ENCODE measurements at regions not wholly inside any gene's neighbourhood (a gene's known extent, or its start where the extent isn't known, plus 50 kb on each side); places are given as distances from the start of the nearest gene placed in this dataset.

- no peaks in the 10 kb centered on the region for H3K9me3 Mint-ChIP-seq (ENCODE audit: unreplicated experiment)
- BruUV-seq (replicated peaks) = no TSS peak
- Histone ChIP-seq H3K4me3 (ENCODE audit: low read depth, low read length) (no peak overlapping the region), H3K4me1 (no peaks in the 10 kb centered on the region), H3K27me3 (replicated peaks; ENCODE audit: control insufficient read depth, insufficient read depth, low read length) (peaks cover 3% of the 10 kb centered on the region), H3K36me3 (ENCODE audit: control insufficient read depth, insufficient read depth, low read length) (no peaks in the 10 kb centered on the region), H3K9me3 (no peaks in the 10 kb centered on the region)
- no peaks in the 10 kb centered on the region for H3K36me3 Mint-ChIP-seq (ENCODE audit: insufficient read depth, unreplicated experiment)
- TF ChIP-seq CTCF (IDR thresholded peaks at IDR 0.05; ENCODE audit: insufficient read depth in 1 of 2, low read depth in 1 of 2, low read length in 1 of 2, severe bottlenecking in 1 of 2, unreplicated experiment in 1 of 2) = no peak
- no peak for DNase-seq
- POLR2A ChIA-PET = no interaction called here
- CTCF ChIA-PET = no interaction called here
- no peaks in the 10 kb centered on the region for H3K4me1 Mint-ChIP-seq (ENCODE audit: low read depth, unreplicated experiment)
- intact Hi-C loops (cut with micrococcal nuclease; ENCODE audit: unreplicated experiment) = no loop called here
- peaks cover 41% of the 10 kb centered on the region for H3K27me3 Mint-ChIP-seq (ENCODE audit: insufficient read depth, unreplicated experiment)
- H3K4me3 Mint-ChIP-seq (ENCODE audit: unreplicated experiment) = no peak overlapping the region
- H3K27ac Mint-ChIP-seq (ENCODE audit: unreplicated experiment) = no peak overlapping the region
Observed at GRCh38 chr17:79262624-79263023, 188.0 kb downstream of the ENGASE start.

GRCh38 chr17:79261355-79262072 is 186.9 kb downstream of the ENGASE start:
- ChIA-PET POLR2A (interaction anchor here (0.6 kb wide), 1 partner anchor 13 kb away, joined by 8 read pairs; no protein-coding TSS in a partner anchor), CTCF (interaction anchor here (0.5 kb wide), 1 partner anchor 27 kb away, joined by 6 read pairs; no protein-coding TSS in a partner anchor)
- Histone ChIP-seq H3K9me3 (no peaks in the 10 kb centered on the region), H3K27me3 (replicated peaks; ENCODE audit: control insufficient read depth, insufficient read depth, low read length) (peaks cover 4% of the 10 kb centered on the region), H3K4me1 (no peaks in the 10 kb centered on the region), H3K36me3 (ENCODE audit: control insufficient read depth, insufficient read depth, low read length) (no peaks in the 10 kb centered on the region), H3K4me3 (ENCODE audit: low read depth, low read length) (no peak overlapping the region)
- H3K36me3 Mint-ChIP-seq (ENCODE audit: insufficient read depth, unreplicated experiment) = no peaks in the 10 kb centered on the region
- H3K4me3 Mint-ChIP-seq (ENCODE audit: unreplicated experiment) = no peak overlapping the region
- intact Hi-C loops (cut with micrococcal nuclease; ENCODE audit: unreplicated experiment) = no loop called here
- no TSS peak for BruUV-seq (replicated peaks)
- TF ChIP-seq CTCF (IDR thresholded peaks at IDR 0.05; ENCODE audit: insufficient read depth in 1 of 2, low read depth in 1 of 2, low read length in 1 of 2, severe bottlenecking in 1 of 2, unreplicated experiment in 1 of 2) = no peak
- DNase-seq = no peak
- H3K9me3 Mint-ChIP-seq (ENCODE audit: unreplicated experiment) = no peaks in the 10 kb centered on the region
- no peak overlapping the region for H3K27ac Mint-ChIP-seq (ENCODE audit: unreplicated experiment)
- no peaks in the 10 kb centered on the region for H3K4me1 Mint-ChIP-seq (ENCODE audit: low read depth, unreplicated experiment)
- H3K27me3 Mint-ChIP-seq (ENCODE audit: insufficient read depth, unreplicated experiment) = peaks cover 43% of the 10 kb centered on the region

- TF ChIP-seq CTCF (IDR thresholded peaks at IDR 0.05; ENCODE audit: insufficient read depth in 1 of 2, low read depth in 1 of 2, low read length in 1 of 2, severe bottlenecking in 1 of 2, unreplicated experiment in 1 of 2) = no peak
- H3K27ac Mint-ChIP-seq (ENCODE audit: unreplicated experiment) = no peak overlapping the region
- POLR2A ChIA-PET = no interaction called here
- Histone ChIP-seq H3K9me3 (no peaks in the 10 kb centered on the region), H3K4me1 (no peaks in the 10 kb centered on the region), H3K27me3 (replicated peaks; ENCODE audit: control insufficient read depth, insufficient read depth, low read length) (peaks cover 4% of the 10 kb centered on the region), H3K4me3 (ENCODE audit: low read depth, low read length) (no peak overlapping the region), H3K36me3 (ENCODE audit: control insufficient read depth, insufficient read depth, low read length) (no peaks in the 10 kb centered on the region)
- no peak overlapping the region for H3K4me3 Mint-ChIP-seq (ENCODE audit: unreplicated experiment)
- intact Hi-C loops (cut with micrococcal nuclease; ENCODE audit: unreplicated experiment) = no loop called here
- H3K9me3 Mint-ChIP-seq (ENCODE audit: unreplicated experiment) = no peaks in the 10 kb centered on the region
- H3K27me3 Mint-ChIP-seq (ENCODE audit: insufficient read depth, unreplicated experiment) = peaks cover 40% of the 10 kb centered on the region
- DNase-seq = no peak
- CTCF ChIA-PET = no interaction called here
- H3K4me1 Mint-ChIP-seq (ENCODE audit: low read depth, unreplicated experiment) = no peaks in the 10 kb centered on the region
- BruUV-seq (replicated peaks) = no TSS peak
- H3K36me3 Mint-ChIP-seq (ENCODE audit: insufficient read depth, unreplicated experiment) = no peaks in the 10 kb centered on the region
Observed at GRCh38 chr17:79258843-79259242, 184.2 kb downstream of the ENGASE start.

Measured in Caco-2 (cell line).